GM23338 (cell line): ENCODE measurements at regions not wholly inside any gene's neighbourhood (a gene's known extent, or its start where the extent isn't known, plus 50 kb on each side); places are given as distances from the start of the nearest gene placed in this dataset.

Experiments
- ATAC-seq: fragments of 200-7000 bp; cut with Tn5 transposase; 3 replicates; pipeline ENCODE4 v1.9.1; 2020
- DNase-seq: peaks from one replicate; pipeline ENCODE4 v3.0.0-alpha.2; 2015; ENCODE audit warnings: low spot score
- H2AFZ ChIP-seq: fragments of 200-600 bp; sonication (generic); 2 replicates; pipeline ENCODE4 v1.8.0; 2016; ENCODE audit warnings: antibody characterized with exemption, mild to moderate bottlenecking, moderate library complexity
- H3F3A ChIP-seq: fragments of 200-600 bp; sonication (generic); replicated peaks from 2 replicates; pipeline ENCODE4 v1.8.0; 2017; ENCODE audit warnings: antibody characterized with exemption, mixed run types, low read depth
- H3K27ac ChIP-seq: fragments of 200-600 bp; sonication (generic); 2 replicates; pipeline ENCODE4 v1.6.1; 2016; ENCODE audit warnings: low read depth
- H3K27me3 ChIP-seq: fragments of 200-600 bp; sonication (generic); 2 replicates; pipeline ENCODE4 v1.8.0; 2016; ENCODE audit warnings: mild to moderate bottlenecking, mixed run types, moderate library complexity; ENCODE audit not compliant: insufficient read depth
- H3K36me3 ChIP-seq: fragments of 200-600 bp; sonication (generic); 2 replicates; pipeline ENCODE4 v1.8.0; 2016; ENCODE audit warnings: mild to moderate bottlenecking; ENCODE audit not compliant: insufficient read depth
- H3K4me1 ChIP-seq: fragments of 200-600 bp; sonication (generic); 2 replicates; pipeline ENCODE4 v1.8.0; 2016; ENCODE audit warnings: mild to moderate bottlenecking, moderate library complexity; ENCODE audit not compliant: insufficient read depth
- H3K4me2 ChIP-seq: fragments of 200-600 bp; sonication (generic); 2 replicates; pipeline ENCODE4 v1.7.1; 2017; ENCODE audit warnings: mixed run types
- H3K4me3 ChIP-seq: fragments of 200-600 bp; sonication (generic); 2 replicates; pipeline ENCODE4 v1.6.1; 2016; ENCODE audit warnings: mixed run types
- H3K79me2 ChIP-seq: fragments of 200-600 bp; sonication (generic); replicated peaks from 2 replicates; pipeline ENCODE4 v1.8.0; 2017; ENCODE audit warnings: mild to moderate bottlenecking; ENCODE audit not compliant: insufficient read depth
- H3K9me2 ChIP-seq: fragments of 200-600 bp; sonication (generic); 2 replicates; pipeline ENCODE4 v1.8.0; 2017; ENCODE audit not compliant: insufficient read depth
- H4K20me1 ChIP-seq: fragments of 200-600 bp; sonication (generic); replicated peaks from 2 replicates; pipeline ENCODE4 v1.8.0; 2017; ENCODE audit warnings: mild to moderate bottlenecking; ENCODE audit not compliant: insufficient read depth
- H3K27ac Mint-ChIP-seq: 2 replicates; pipeline ENCODE4 v1.8.0; 2020; ENCODE audit warnings: inconsistent platforms, mild to moderate bottlenecking, moderate library complexity, mixed read lengths
- H3K27me3 Mint-ChIP-seq: 3 replicates; pipeline ENCODE4 v1.8.0; 2022; ENCODE audit warnings: low read depth, mild to moderate bottlenecking, moderate library complexity, mixed read lengths, inconsistent platforms; ENCODE audit not compliant: insufficient read depth, poor library complexity
- H3K36me3 Mint-ChIP-seq: 3 replicates; pipeline ENCODE4 v1.8.0; 2021; ENCODE audit warnings: low read depth, mild to moderate bottlenecking, inconsistent platforms, moderate library complexity, mixed read lengths
- H3K4me1 Mint-ChIP-seq: 3 replicates; pipeline ENCODE4 v1.8.0; 2020; ENCODE audit warnings: mild to moderate bottlenecking, inconsistent platforms, mixed read lengths
- H3K4me3 Mint-ChIP-seq: 3 replicates; pipeline ENCODE4 v1.8.0; 2021; ENCODE audit warnings: moderate library complexity, mild to moderate bottlenecking, inconsistent platforms, mixed read lengths
- H3K9me3 Mint-ChIP-seq: 3 replicates; pipeline ENCODE4 v1.8.0; 2020; ENCODE audit warnings: moderate library complexity, mild to moderate bottlenecking, inconsistent platforms, mixed read lengths
- CREB1 ChIP-seq: fragments of 250-450 bp; sonication (Bioruptor Pico); IDR thresholded peaks from 2 replicates; pipeline ENCODE4 v1.5.0; 2020; ENCODE audit warnings: low read depth, mild to moderate bottlenecking, moderate library complexity
- CTCF ChIP-seq, 2 experiments: fragments of 200-600 bp in 1 of 2; sonication (generic) in 1 of 2; conservative IDR thresholded peaks; 2 replicates each; pipeline versions ENCODE4 v1.5.1 to v1.6.1; 2016 to 2017; ENCODE audit warnings: antibody characterized with exemption in 2 of 2, low read depth in 2 of 2, mild to moderate bottlenecking in 2 of 2, moderate library complexity in 1 of 2
- ETS1 ChIP-seq: IDR thresholded peaks from 2 replicates; pipeline ENCODE4 v1.6.1; 2016; ENCODE audit warnings: antibody characterized with exemption
- EZH2 ChIP-seq: fragments of 200-600 bp; sonication (generic); IDR thresholded peaks from one replicate; pipeline ENCODE4 v1.8.0; 2017; ENCODE audit warnings: antibody characterized with exemption, mild to moderate bottlenecking, low read depth; ENCODE audit not compliant: unreplicated experiment
- EZH2phosphoT487 ChIP-seq: fragments of 200-600 bp; sonication (generic); IDR thresholded peaks from one replicate; pipeline ENCODE4 v1.8.1; 2018; ENCODE audit warnings: antibody characterized with exemption; ENCODE audit not compliant: unreplicated experiment
- JUNB ChIP-seq: IDR thresholded peaks from one replicate; pipeline ENCODE4 v1.6.1; 2016; ENCODE audit warnings: antibody characterized with exemption; ENCODE audit not compliant: unreplicated experiment
- NANOG ChIP-seq: IDR thresholded peaks from 2 replicates; pipeline ENCODE4 v1.6.1; 2016; ENCODE audit warnings: antibody characterized with exemption, borderline replicate concordance
- POLR2AphosphoS5 ChIP-seq: IDR thresholded peaks from 2 replicates; pipeline ENCODE4 v1.6.1; 2016; ENCODE audit warnings: antibody characterized with exemption, low read depth
- REST ChIP-seq: IDR thresholded peaks from one replicate; pipeline ENCODE4 v1.6.1; 2018; ENCODE audit warnings: antibody characterized with exemption; ENCODE audit not compliant: unreplicated experiment
- STAT1 ChIP-seq: IDR thresholded peaks from one replicate; pipeline ENCODE4 v1.6.1; 2016; ENCODE audit warnings: antibody characterized with exemption; ENCODE audit not compliant: unreplicated experiment
- ZNF114 ChIP-seq: fragments of 250-450 bp; sonication (Bioruptor Pico); IDR thresholded peaks from 2 replicates; pipeline ENCODE4 v1.5.0; 2020; ENCODE audit warnings: mild to moderate bottlenecking, moderate library complexity
- ZNF331 ChIP-seq: fragments of 250-450 bp; sonication (Bioruptor Pico); IDR thresholded peaks from 2 replicates; pipeline ENCODE4 v1.5.0; 2020; ENCODE audit warnings: low read depth, mild to moderate bottlenecking, moderate library complexity

- TF ChIP-seq ETS1 (no peak), REST (no peak), CTCF (conservative IDR thresholded peaks at IDR 0.05; ENCODE audit: low read depth in 2 of 2) (no peak)
Measured at GRCh38 chr3:166201476-166201875, 364.3 kb upstream of the BCHE start (continued).

- Mint-ChIP-seq H3K27ac (no peak overlapping the region), H3K4me3 (no peak overlapping the region), H3K4me1 (no peaks in the 10 kb centered on the region), H3K9me3 (no peaks in the 10 kb centered on the region), H3K27me3 (no peaks in the 10 kb centered on the region), H3K36me3 (no peaks in the 10 kb centered on the region)
- no peak overlapping the region for H3K27ac ChIP-seq
- no peak overlapping the region for H3K4me3 ChIP-seq
- H3F3A ChIP-seq: no peaks in the 10 kb centered on the region
- ATAC-seq (no peak), DNase-seq (no peak)
- H3K36me3 ChIP-seq: no peaks in the 10 kb centered on the region; the same call in 1 of the 2 replicates
- H3K4me2 ChIP-seq: no peak overlapping the region
- no peaks in the 10 kb centered on the region for H3K27me3 ChIP-seq
- no peaks in the 10 kb centered on the region for H3K79me2 ChIP-seq
- H2AFZ ChIP-seq: no peak overlapping the region
- no peaks in the 10 kb centered on the region for H3K4me1 ChIP-seq
- H4K20me1 ChIP-seq: no peaks in the 10 kb centered on the region
- no peaks in the 10 kb centered on the region; the same call in 1 of the 2 replicates for H3K9me2 ChIP-seq
- TF ChIP-seq NANOG (no peak), ETS1 (no peak), REST (no peak), EZH2 (no peak), POLR2AphosphoS5 (no peak), ZNF331 (CRISPR knock-in tag) (no peak), ZNF114 (CRISPR knock-in tag) (no peak), STAT1 (no peak), CTCF (conservative IDR thresholded peaks at IDR 0.05; ENCODE audit: low read depth in 2 of 2) (no peak), EZH2phosphoT487 (no peak), JUNB (no peak), CREB1 (CRISPR knock-in tag) (no peak)
Measured at GRCh38 chr3:166199491-166199890, 362.3 kb upstream of the BCHE start.
